ES-I3 (cell line): ENCODE measurements at regions not wholly inside any gene's neighbourhood (a gene's known extent, or its start where the extent isn't known, plus 50 kb on each side); places are given as distances from the start of the nearest gene placed in this dataset.

Source experiments
- H3K36me3 ChIP-seq: 2 replicates; pipeline ENCODE4 v1.6.1; 2013; ENCODE audit warnings: mild to moderate bottlenecking, low read length, control low read depth, moderate library complexity; ENCODE audit not compliant: insufficient read depth
- H3K4me1 ChIP-seq: 2 replicates; pipeline ENCODE4 v1.6.1; 2013; ENCODE audit warnings: mild to moderate bottlenecking, control low read depth, low read length; ENCODE audit not compliant: insufficient read depth
- H3K9ac ChIP-seq: 2 replicates; pipeline ENCODE4 v1.6.1; 2013; ENCODE audit warnings: low read depth, mild to moderate bottlenecking, low read length, moderate library complexity
- H3K9me3 ChIP-seq: 2 replicates; pipeline ENCODE4 v1.6.1; 2013; ENCODE audit warnings: mild to moderate bottlenecking, low read length, moderate library complexity; ENCODE audit not compliant: control insufficient read depth, insufficient read depth

GRCh38 chr3:102630531-102630930, 195.7 kb downstream of the ZPLD1 start:
- Histone ChIP-seq H3K9ac (no peak overlapping the region), H3K4me1 (no peaks in the 10 kb centered on the region), H3K9me3 (no peaks in the 10 kb centered on the region), H3K36me3 (no peaks in the 10 kb centered on the region)

GRCh38 chr3:102643546-102643945, 208.7 kb downstream of the ZPLD1 start:
- no peaks in the 10 kb centered on the region for H3K9me3 ChIP-seq

GRCh38 chr3:102646557-102646956, 211.7 kb downstream of the ZPLD1 start:
- Histone ChIP-seq H3K9me3 (no peaks in the 10 kb centered on the region), H3K36me3 (no peaks in the 10 kb centered on the region), H3K4me1 (no peaks in the 10 kb centered on the region), H3K9ac (no peak overlapping the region)

More at GRCh38 chr3:102643546-102643945, 208.7 kb downstream of the ZPLD1 start:
- Histone ChIP-seq H3K36me3 (no peaks in the 10 kb centered on the region), H3K9ac (no peak overlapping the region), H3K4me1 (no peaks in the 10 kb centered on the region)

DNA sequence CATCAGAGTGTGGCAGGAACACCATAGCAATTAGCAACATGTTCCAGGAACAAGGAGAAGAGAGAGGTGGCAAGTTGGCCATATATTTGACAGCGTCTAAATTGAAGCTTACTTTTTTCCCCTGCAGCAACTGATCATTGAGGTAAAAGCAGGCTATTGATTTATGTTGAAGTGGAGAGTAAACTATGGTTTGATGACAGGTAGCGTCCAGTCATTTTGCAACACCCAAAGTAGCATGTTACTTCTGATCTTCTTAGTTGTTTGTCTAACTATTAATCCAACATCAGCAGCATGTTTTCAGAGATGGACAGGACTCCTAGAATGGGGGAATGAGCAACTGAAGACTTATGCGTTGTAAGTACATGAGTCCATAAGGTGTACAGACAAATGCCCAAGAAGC, 225.8 kb downstream of the ZPLD1 start:
- H3K36me3 ChIP-seq: no peaks in the 10 kb centered on the region
- H3K9me3 ChIP-seq: no peaks in the 10 kb centered on the region
- H3K9ac ChIP-seq: no peak overlapping the region
- no peaks in the 10 kb centered on the region for H3K4me1 ChIP-seq

- Histone ChIP-seq H3K36me3 (no peaks in the 10 kb centered on the region), H3K4me1 (no peaks in the 10 kb centered on the region), H3K9ac (no peak overlapping the region), H3K9me3 (no peaks in the 10 kb centered on the region)
These were observed 227.1 kb downstream of the ZPLD1 start for GRCh38 chr3:102661707-102662497.

GRCh38 chr3:102662498-102662772, 227.6 kb downstream of the ZPLD1 start:
- H3K9ac ChIP-seq: no peak overlapping the region
- H3K4me1 ChIP-seq: no peaks in the 10 kb centered on the region
- H3K36me3 ChIP-seq: no peaks in the 10 kb centered on the region
- no peaks in the 10 kb centered on the region for H3K9me3 ChIP-seq

DNA sequence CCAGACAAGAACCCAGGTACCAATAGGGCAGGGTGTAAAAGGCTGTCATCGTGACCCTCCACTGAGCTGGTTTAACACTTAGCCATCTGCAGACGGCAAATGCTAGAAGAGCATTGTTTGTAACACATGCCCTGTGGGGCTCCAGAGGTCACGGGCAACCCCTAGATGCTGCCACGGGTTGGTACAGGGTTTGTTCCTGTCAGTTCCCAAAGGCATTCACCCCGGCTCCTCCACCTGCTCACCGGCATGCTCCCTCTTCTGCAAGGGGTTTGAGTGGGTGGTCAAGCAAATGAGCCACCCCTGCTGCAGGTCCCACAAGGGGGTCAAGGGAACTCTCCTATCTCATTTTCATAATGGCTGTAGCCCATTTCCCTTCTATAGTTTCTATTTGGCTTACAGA, 229.3 kb downstream of the ZPLD1 start:
- Histone ChIP-seq H3K9ac (no peak overlapping the region), H3K4me1 (no peaks in the 10 kb centered on the region), H3K9me3 (no peaks in the 10 kb centered on the region), H3K36me3 (no peaks in the 10 kb centered on the region)

- no peaks in the 10 kb centered on the region for H3K36me3 ChIP-seq
- no peaks in the 10 kb centered on the region for H3K9me3 ChIP-seq
- H3K4me1 ChIP-seq: no peaks in the 10 kb centered on the region
- H3K9ac ChIP-seq: no peak overlapping the region
These were observed 230.4 kb downstream of the ZPLD1 start for GRCh38 chr3:102665183-102665582.

GRCh38 chr3:102668247-102668646, 233.4 kb downstream of the ZPLD1 start:
- Histone ChIP-seq H3K9me3 (no peaks in the 10 kb centered on the region), H3K36me3 (no peaks in the 10 kb centered on the region), H3K9ac (no peak overlapping the region), H3K4me1 (no peaks in the 10 kb centered on the region)

DNA sequence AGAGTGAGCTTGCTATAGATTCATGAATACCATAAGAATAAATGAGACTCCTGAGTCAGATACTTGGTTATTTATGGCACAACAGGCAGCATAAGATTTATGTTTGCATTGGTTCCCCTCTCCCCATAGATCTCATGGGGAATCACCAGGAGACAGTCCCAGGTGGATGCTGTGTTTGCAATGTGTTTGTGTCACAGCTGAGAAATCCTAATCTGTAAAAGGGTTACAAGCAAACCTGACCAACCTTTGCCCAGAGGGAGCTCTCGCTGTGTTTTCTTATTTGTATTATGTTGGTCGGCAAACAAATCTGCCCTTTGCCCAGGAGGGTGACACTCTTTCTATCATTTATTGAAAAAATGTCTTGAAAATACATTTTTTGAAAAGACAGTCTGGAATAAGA, 236.2 kb downstream of the ZPLD1 start:
- H3K4me1 ChIP-seq: no peaks in the 10 kb centered on the region; the same call in 1 of the 2 replicates
- H3K9ac ChIP-seq: no peak overlapping the region
- H3K9me3 ChIP-seq: no peaks in the 10 kb centered on the region; the same call in 1 of the 2 replicates
- no peaks in the 10 kb centered on the region for H3K36me3 ChIP-seq

DNA sequence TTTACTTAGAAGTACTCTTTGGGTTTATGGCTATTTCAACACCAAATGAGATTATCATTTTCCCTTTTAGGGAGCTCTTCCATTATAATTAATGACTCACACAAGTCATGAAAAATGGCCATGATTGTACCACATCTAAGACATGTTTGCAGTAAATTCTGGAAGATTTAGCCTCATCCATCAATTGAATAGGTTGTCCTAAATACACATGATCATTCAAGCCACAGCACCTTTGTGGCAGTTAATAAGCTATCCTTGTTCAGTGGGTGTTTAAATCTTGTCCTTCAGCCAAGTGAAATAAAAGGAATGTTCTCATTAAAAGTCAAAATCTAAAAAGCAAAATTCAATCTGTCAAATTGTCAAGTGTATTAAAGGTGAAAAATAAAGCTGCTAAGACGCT, 237.5 kb downstream of the ZPLD1 start:
- no peak overlapping the region for H3K9ac ChIP-seq
- H3K4me1 ChIP-seq: no peaks in the 10 kb centered on the region; the same call in 1 of the 2 replicates
- no peaks in the 10 kb centered on the region; the same call in 1 of the 2 replicates for H3K9me3 ChIP-seq
- no peaks in the 10 kb centered on the region for H3K36me3 ChIP-seq

- Histone ChIP-seq H3K36me3 (no peaks in the 10 kb centered on the region), H3K9me3 (no peaks in the 10 kb centered on the region; the same call in 1 of the 2 replicates), H3K4me1 (no peaks in the 10 kb centered on the region; the same call in 1 of the 2 replicates), H3K9ac (peak overlapping the region; percentile 20; the same call in 1 of the 2 replicates)
These were observed 238.7 kb downstream of the ZPLD1 start for GRCh38 chr3:102673271-102674115.

- Histone ChIP-seq H3K9ac (no peak overlapping the region), H3K4me1 (no peaks in the 10 kb centered on the region; the same call in 1 of the 2 replicates), H3K9me3 (no peaks in the 10 kb centered on the region; the same call in 1 of the 2 replicates), H3K36me3 (no peaks in the 10 kb centered on the region)
These were observed 239.5 kb downstream of the ZPLD1 start for GRCh38 chr3:102674284-102674683.

DNA sequence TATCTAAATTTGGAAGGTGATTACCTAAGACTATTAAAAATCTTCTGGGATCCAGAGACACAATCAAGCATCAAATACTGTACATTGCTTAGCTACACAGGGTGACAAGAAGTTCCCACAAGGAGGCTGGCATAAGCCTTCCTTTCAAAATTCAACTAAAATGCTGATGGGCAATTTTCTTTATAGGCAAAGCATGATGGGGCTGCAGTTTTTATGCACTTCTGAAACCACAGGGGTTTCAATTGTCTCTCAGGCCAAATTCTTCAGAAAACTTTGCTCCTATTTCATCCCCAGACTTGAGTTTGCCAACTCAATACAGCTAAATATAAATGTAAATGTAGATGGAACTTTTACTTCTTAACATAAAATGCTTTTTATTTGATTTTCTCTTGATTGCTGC, 241.6 kb downstream of the ZPLD1 start:
- no peaks in the 10 kb centered on the region for H3K36me3 ChIP-seq
- H3K9me3 ChIP-seq: no peaks in the 10 kb centered on the region; the same call in 1 of the 2 replicates
- H3K4me1 ChIP-seq: peaks cover 6% of the 10 kb centered on the region
- H3K9ac ChIP-seq: no peak overlapping the region

DNA sequence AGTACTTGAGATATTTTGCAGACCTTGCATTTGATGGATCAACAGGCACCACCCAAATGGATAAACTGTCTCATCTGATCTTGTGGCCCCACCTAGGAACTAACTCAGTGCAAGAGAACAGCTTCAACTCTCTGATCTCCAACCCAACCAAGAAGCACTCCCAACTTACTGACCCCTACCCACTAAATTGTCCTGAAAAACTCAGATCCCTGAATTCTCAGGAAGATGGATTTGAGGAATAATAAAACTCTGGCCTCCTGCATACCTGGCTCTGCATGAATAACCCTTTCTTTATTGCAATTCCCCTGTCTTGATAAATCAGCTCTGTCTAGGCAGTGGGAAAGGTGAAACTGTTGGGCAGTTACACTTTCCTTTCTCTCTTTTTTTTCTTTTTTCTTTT, 247.9 kb downstream of the ZPLD1 start:
- no peaks in the 10 kb centered on the region for H3K36me3 ChIP-seq
- H3K9ac ChIP-seq: no peak overlapping the region
- H3K4me1 ChIP-seq: peaks cover 14% of the 10 kb centered on the region; the same call in 1 of the 2 replicates
- H3K9me3 ChIP-seq: no peaks in the 10 kb centered on the region
